Activated CD8-positive, alpha-beta T cell treated with anti-CD3 and anti-CD28 coated beads for 36 hours (primary cell): ENCODE measurements at regions not wholly inside any gene's neighbourhood (a gene's known extent, or its start where the extent isn't known, plus 50 kb on each side); places are given as distances from the start of the nearest gene placed in this dataset.

Experiments used
- ATAC-seq: fragments of 200-7000 bp; cut with Tn5 transposase; one replicate; pipeline ENCODE4 v1.10.0; 2021; ENCODE audit warnings: mild to moderate bottlenecking, moderate library complexity
- CTCF ChIA-PET: fragments of 350-600 bp; sonication (Branson Sonifier 250); formaldehyde crosslinking; loops from one replicate; lab custom pipeline; 2021; ENCODE audit warnings: antibody characterized with exemption; lab: Charles Lee
- POLR2A ChIA-PET: fragments of 350-600 bp; sonication (Branson Sonifier 250); formaldehyde crosslinking; loops from one replicate; lab custom pipeline; 2021; ENCODE audit warnings: antibody characterized with exemption; lab: Charles Lee
- DNase-seq: peaks from one replicate; pipeline ENCODE4 v3.0.0-alpha.2; 2020
- H3K27ac Mint-ChIP-seq: one replicate; pipeline ENCODE4 v1.8.0; 2021; ENCODE audit warnings: mild to moderate bottlenecking, mixed read lengths
- H3K27me3 Mint-ChIP-seq: one replicate; pipeline ENCODE4 v1.8.0; 2021; ENCODE audit warnings: mixed read lengths
- H3K36me3 Mint-ChIP-seq: one replicate; pipeline ENCODE4 v1.8.0; 2021; ENCODE audit warnings: low read depth, mixed read lengths
- H3K4me1 Mint-ChIP-seq: one replicate; pipeline ENCODE4 v1.8.0; 2021; ENCODE audit warnings: low read depth, mixed read lengths
- H3K4me3 Mint-ChIP-seq: one replicate; pipeline ENCODE4 v1.8.0; 2021; ENCODE audit warnings: mild to moderate bottlenecking, moderate library complexity, mixed read lengths
- H3K9me3 Mint-ChIP-seq: one replicate; pipeline ENCODE4 v1.8.0; 2021; ENCODE audit warnings: mixed read lengths
- intact Hi-C: fragments of 100-400 bp; cut with micrococcal nuclease; formaldehyde crosslinking; loops from one replicate; pipeline ENCODE4 v1.10.0; 2022
- TF ChIP-seq, protein P1 (sequence below): fragments of 200-600 bp; IDR thresholded peaks from one replicate; pipeline ENCODE4 v1.8.0; 2022; ENCODE audit warnings: antibody characterized with exemption, mild to moderate bottlenecking

DNA sequence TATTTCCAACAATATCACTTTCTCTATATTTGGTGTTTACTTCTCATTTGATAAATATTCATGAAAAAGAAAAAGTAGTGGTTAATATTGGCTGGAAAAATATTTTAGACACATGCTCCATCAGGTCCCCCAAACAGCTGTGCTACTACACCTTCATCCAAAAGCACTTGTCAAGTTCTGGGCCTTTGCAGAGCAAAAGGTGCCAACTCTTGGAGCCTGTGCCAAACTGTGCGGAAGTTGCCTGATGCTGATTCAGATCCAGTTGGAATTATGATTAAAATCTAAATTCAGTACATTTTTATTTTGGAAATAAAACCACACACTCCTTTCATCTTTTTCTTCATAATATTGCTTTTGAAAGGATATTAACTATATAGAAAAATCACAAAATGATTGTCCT lies 1497.4 kb upstream of the CADM2 start:
- no peak overlapping the region for H3K4me3 Mint-ChIP-seq
- no peaks in the 10 kb centered on the region for H3K27me3 Mint-ChIP-seq
- H3K36me3 Mint-ChIP-seq = no peaks in the 10 kb centered on the region
- ChIA-PET POLR2A (no interaction called here), CTCF (no interaction called here)
- intact Hi-C loops = no loop called here
- H3K27ac Mint-ChIP-seq = no peak overlapping the region
- H3K9me3 Mint-ChIP-seq = peaks cover 3% of the 10 kb centered on the region
- TF ChIP-seq, protein P1, sequence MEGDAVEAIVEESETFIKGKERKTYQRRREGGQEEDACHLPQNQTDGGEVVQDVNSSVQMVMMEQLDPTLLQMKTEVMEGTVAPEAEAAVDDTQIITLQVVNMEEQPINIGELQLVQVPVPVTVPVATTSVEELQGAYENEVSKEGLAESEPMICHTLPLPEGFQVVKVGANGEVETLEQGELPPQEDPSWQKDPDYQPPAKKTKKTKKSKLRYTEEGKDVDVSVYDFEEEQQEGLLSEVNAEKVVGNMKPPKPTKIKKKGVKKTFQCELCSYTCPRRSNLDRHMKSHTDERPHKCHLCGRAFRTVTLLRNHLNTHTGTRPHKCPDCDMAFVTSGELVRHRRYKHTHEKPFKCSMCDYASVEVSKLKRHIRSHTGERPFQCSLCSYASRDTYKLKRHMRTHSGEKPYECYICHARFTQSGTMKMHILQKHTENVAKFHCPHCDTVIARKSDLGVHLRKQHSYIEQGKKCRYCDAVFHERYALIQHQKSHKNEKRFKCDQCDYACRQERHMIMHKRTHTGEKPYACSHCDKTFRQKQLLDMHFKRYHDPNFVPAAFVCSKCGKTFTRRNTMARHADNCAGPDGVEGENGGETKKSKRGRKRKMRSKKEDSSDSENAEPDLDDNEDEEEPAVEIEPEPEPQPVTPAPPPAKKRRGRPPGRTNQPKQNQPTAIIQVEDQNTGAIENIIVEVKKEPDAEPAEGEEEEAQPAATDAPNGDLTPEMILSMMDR = no peak
- DNase-seq (no peak), ATAC-seq (no peak)
- no peaks in the 10 kb centered on the region for H3K4me1 Mint-ChIP-seq

DNA sequence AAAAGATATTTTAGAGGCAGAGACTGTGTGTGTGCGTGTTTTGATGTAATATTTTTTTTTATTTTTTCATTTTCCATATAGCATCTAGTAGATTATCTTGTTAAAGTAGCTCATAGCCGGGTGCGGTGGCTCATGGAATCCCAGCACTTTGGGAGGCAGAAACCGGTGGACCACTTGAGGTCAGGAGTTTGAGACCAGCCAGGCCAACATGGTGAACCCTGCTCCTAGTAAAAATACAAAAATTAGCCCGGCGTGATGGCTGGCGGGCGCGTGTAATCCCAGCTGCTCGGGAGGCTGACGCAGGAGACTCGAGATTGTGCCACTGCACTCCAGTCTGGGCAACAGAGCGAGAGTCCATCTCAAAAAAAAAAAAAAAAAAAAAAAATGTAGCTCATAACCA lies 1481.2 kb upstream of the CADM2 start:
- no peak for ATAC-seq
- POLR2A ChIA-PET = no interaction called here
- CTCF ChIA-PET = no interaction called here
- no peaks in the 10 kb centered on the region for H3K27me3 Mint-ChIP-seq
- peaks cover 1% of the 10 kb centered on the region for H3K9me3 Mint-ChIP-seq
- H3K27ac Mint-ChIP-seq = no peak overlapping the region
- DNase-seq = no peak
- TF ChIP-seq, protein P1 = no peak
- H3K36me3 Mint-ChIP-seq = no peaks in the 10 kb centered on the region
- H3K4me3 Mint-ChIP-seq = no peak overlapping the region
- intact Hi-C loops = no loop called here
- H3K4me1 Mint-ChIP-seq = no peaks in the 10 kb centered on the region

DNA sequence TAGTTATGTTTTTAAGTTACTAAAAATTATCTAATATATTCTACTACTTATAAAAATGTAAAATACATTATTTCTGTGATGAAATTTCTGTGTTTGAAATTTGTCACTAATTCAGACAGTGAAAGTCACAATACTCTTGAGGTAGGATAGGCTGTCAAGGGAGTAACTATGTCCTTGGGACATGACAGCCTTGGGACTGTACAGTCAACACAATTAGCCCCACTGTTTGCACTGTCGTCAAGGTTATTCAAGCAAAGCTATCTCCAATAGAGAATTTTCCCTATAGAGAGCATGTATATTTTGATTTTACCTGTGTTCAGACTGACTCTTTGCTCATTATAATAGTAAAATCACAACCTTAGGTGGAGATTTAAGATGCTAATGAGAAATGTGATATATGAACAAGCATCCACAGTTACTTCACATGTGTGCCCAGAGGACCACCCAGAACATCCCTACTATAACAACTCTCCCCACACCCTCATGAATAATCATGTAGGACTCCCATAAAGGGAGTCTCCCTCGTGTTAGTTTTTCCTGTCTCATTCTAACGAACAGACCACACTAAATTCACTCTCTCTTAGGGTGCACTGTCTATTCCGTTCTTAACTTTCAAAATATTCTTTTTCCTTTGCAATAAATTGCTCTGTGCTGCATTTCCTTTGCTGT lies 1476.3 kb upstream of the CADM2 start:
- no peak overlapping the region for H3K27ac Mint-ChIP-seq
- TF ChIP-seq, protein P1 = no peak
- intact Hi-C loops = no loop called here
- DNase-seq (no peak), ATAC-seq (no peak)
- no peaks in the 10 kb centered on the region for H3K4me1 Mint-ChIP-seq
- no peaks in the 10 kb centered on the region for H3K9me3 Mint-ChIP-seq
- H3K27me3 Mint-ChIP-seq = no peaks in the 10 kb centered on the region
- no peaks in the 10 kb centered on the region for H3K36me3 Mint-ChIP-seq
- ChIA-PET CTCF (no interaction called here), POLR2A (no interaction called here)
- H3K4me3 Mint-ChIP-seq = no peak overlapping the region

DNA sequence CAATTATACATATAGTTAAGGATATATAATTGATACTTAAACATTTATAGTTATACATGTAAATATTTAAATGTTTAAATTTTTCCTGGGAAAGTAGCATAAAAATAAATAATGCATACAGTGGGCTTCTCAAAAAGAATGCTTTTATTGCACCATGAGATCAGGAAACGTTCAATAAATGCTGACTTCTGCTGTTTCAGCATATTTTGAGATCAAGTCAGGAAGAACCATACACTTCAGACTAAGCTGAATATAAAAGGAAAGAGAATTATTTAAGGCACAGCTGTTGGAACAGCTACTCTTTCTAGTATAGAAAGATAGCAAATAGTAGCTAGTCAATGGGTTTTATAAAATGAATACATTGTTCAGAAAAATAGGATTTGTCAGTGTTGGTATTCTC lies 1462.3 kb upstream of the CADM2 start:
- DNase-seq = no peak
- Mint-ChIP-seq H3K4me1 (no peaks in the 10 kb centered on the region), H3K9me3 (peaks cover 3% of the 10 kb centered on the region), H3K4me3 (no peak overlapping the region), H3K27me3 (no peaks in the 10 kb centered on the region), H3K27ac (no peak overlapping the region), H3K36me3 (no peaks in the 10 kb centered on the region)
- intact Hi-C loops = no loop called here
- ChIA-PET CTCF (no interaction called here), POLR2A (no interaction called here)
- no peak for ATAC-seq
- TF ChIP-seq, protein P1 = no peak

DNA sequence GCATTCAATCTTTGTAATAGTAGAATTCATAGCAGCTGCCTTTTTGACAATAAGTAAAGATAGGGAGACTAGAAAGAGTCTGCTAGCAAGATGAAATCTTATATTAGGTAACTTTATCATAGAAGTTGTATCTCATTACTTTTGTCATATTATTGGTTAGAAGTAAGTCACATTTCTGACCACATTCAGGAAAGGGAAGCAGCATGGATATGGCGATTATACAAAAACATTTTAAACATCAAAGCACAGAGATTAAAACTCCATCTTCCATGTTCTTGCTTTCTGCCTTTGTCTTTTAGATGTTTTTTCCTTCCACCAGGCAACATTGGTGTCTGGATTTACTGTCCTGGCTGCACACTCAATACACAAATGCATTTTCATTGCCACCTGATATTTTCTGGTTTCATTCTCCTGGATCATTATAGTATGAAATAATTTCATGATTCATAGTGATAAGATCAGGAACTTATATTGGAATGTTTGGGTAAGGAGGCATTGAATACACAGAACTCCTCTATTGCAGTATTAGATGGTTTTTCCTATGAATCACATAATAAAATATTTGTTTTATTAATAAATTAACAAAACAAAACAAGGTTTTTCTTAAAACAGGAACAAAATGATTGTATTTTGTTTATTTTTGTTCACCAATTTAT lies 1460.3 kb upstream of the CADM2 start:
- no peak for DNase-seq
- TF ChIP-seq, protein P1 = no peak
- H3K9me3 Mint-ChIP-seq = peaks cover 3% of the 10 kb centered on the region
- H3K27me3 Mint-ChIP-seq = no peaks in the 10 kb centered on the region
- ChIA-PET CTCF (no interaction called here), POLR2A (no interaction called here)
- H3K4me1 Mint-ChIP-seq = no peaks in the 10 kb centered on the region
- intact Hi-C loops = no loop called here
- H3K4me3 Mint-ChIP-seq = no peak overlapping the region
- no peak for ATAC-seq
- no peaks in the 10 kb centered on the region for H3K36me3 Mint-ChIP-seq
- H3K27ac Mint-ChIP-seq = no peak overlapping the region
